ENCODE measurements at regions not wholly inside any gene's neighbourhood (a gene's known extent, or its start where the extent isn't known, plus 50 kb on each side); places are given as distances from the start of the nearest gene placed in this dataset.
A peak's percentile ranks its signal among the peaks of the same experiment; 100 is the strongest.
"Not testable (repeated sequence)": the region's sequence is repeated elsewhere in the genome, so short reads cannot be mapped to it uniquely, and the experiment has no call there.

GRCh38 chr12:102726686-102727085, 190.4 kb downstream of the PAH start:
- no peak for DNase-seq

DNA sequence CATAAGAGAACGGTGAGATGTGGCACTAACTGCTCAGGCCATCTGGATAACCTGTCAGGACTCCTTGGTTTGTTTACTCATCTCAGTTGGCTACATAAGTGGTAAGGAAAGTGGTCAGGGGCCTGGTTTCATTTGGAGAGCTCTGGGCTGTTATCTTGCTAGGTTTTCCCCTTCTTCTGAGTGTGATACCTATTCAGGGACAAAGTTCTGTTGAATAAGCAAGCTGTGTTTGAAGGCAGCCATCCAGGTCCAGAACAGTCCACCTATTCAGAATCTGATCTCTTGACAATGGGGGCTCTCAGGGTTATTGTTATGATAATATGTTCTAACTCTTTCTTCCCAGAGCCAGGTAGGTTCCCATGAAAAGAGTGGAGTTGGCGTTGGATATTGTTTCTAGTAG, 194.9 kb downstream of the PAH start:
- no peak for DNase-seq

DNA sequence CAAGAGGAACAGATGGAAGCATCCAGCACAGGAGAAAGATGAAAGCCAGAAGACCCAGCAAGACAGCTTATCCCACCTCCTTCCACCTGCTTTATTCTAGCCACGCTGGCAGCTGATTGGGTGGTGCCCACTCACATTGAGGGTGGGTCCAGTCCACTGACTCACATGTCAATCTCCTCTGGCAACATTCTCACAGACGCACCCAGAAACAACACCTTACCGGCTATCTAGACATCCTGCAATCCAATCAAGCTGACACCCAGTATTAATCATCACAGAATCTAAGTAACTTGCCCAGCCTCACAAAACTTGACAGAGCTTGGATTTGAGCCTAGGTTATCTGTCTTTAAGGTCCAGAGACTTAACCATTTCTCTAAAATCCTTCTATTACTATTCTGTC, 208.9 kb downstream of the PAH start:
- no peak for DNase-seq

DNA sequence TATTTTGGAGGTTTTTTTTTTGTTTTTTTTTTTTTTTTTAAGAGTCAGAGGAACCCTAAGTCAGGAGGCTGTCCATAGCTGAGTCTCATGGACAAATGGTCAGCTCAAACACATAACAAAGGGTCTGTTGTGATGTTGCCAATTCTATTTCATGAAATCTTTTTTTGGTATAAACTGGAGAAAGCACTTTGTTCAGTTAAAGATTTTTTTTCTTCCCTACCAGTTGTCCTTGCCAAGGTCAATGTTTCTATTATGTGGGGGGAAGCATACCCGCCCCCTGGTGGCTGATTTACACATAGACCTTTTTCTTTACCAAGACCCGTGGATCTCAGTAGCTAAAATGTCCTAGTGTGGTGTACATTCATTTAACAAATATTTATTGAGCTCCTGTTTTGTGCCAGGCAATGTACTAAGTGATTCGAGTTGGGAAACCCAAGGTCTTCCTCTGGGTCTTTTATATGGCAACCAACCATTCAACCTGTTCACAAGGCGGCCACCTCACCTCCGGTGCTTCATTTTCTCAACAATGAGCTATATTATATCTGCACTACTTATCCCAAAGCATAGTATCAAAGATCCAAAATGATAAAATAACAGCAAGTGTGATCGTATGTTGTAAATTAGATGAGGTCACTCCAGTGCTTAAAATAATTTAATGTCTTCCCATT, 214.5 kb downstream of the PAH start:
- DNase-seq, result peak; percentile 49

DNA sequence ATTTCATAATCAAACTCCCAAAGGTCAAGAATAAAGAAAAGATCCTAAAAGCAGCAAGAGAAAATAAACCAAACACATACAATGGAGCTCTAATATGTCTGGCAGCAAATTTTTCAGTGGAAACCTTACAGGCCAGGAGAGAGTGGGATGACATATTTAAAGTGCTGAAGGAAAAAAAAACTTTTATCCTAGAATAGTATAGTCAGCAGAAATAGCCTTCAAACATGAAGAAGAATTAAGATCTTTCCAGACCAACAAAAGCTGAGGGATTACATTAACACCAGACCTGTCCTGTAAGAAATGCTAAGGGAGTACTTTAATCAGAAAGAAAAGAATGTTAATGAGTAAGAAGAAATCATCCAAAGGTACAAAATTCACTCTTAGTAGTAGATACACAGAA, 215.7 kb upstream of the IGF1 start:
- no peak for DNase-seq

DNA sequence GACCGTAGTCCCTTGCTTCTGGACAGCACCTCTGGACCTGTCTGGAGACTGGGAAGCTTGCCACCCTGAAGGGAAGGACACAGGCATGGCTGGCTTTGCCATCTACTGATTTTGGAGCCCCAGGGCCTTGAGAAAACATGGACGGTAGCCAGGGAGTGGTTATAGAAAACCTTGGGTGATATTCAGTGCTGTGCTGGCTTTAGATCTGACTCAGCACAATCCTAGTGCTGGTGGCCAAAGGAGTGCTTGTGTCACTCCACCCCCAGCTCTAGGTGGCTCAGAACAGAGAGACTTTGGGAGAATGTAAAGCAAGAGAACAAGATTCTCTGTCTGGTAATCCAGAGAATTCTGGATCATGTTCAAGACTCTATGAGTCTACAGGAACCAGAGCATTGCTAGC, 214.5 kb upstream of the IGF1 start:
- no peak for DNase-seq

GRCh38 chr12:102691773-102692555, 211.6 kb upstream of the IGF1 start:
- DNase-seq, result no peak

- no peak for DNase-seq
These were observed 209.9 kb upstream of the IGF1 start for GRCh38 chr12:102690253-102690652.

DNA sequence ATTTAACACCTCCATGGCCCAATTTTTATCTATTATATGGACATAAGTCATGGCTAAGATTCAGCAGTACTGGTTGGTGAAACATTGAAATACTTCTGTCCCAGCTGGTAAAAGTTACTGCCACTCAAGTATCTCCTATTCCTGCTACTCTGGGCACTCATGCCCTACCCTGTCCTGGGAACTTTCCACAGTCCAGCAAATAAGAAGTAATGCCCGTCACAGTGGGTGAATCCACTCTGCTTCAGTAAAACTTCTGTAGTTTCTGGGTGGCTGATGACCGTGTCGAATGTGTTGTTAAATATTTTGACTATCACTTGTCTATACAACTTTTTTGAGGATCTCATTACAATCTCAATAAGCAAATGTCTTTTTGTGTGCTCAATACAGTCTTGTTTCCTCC, 209.3 kb upstream of the IGF1 start:
- no peak for DNase-seq

GRCh38 chr12:102687523-102687922, 207.2 kb upstream of the IGF1 start:
- DNase-seq, result no peak

GRCh38 chr12:102685841-102686240, 205.5 kb upstream of the IGF1 start:
- DNase-seq, result no peak

GRCh38 chr12:102685172-102685571, 204.8 kb upstream of the IGF1 start:
- no peak for DNase-seq

- DNase-seq, result no peak
These were observed 202.3 kb upstream of the IGF1 start for GRCh38 chr12:102682366-102683289.

DNA sequence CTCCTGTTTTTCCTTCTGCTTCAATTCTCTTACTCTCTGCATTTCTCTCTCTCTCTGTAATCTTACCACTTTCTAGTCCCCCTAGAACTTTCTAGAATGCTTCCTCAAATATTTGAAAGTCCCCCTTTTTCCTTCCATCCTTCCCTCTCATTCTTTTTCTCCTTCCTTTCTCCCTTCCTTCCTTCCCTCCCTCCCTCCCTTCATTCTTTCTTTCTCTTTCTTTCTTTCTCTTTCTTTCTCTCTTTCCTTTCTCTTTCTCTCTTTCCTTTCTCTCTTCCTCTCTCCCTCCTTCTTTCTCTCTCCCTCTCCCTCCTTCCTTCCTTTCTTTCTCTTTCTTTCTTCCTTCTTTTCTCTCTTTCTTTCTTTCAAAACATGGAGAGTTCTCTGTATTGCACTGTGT, 201.4 kb upstream of the IGF1 start:
- DNase-seq, result no peak

DNA sequence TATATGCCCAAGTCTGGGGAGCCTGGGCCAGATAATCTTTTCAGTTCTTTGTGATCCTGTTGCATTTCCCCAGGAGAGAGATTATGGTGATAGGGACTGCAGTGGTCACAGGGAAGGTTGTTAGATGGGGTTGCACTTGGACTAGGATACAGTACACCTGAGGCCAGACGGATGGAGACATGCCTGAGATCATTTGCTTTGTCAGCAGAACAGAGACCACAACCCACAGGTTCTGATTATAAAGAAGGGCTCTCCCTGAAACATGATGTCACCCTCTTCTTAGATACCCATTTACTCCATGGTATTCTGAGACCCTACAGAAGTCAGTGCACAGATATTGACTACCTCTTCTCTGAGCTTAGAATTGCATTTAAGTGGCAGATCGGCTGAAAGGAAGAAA, 200.9 kb upstream of the IGF1 start:
- no peak for DNase-seq

DNA sequence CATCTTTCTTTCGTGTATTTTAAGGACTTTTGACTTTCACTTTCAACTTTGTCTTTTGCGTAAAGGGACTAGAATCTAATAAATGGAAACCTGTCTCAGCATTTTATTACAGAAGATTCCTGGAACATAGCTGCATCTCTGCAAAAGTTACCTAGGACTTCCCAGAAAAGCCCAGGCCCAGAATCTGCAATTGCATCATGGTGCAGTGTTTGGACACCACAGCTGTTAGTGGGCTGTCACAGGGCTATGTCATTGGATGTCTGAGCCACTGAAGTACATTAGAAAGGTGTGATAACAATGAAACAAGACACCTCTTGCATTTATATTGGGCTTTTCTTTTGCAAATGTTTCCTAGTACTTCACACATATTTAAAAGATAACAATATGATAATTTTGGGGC, 199.9 kb upstream of the IGF1 start:
- no peak for DNase-seq

GRCh38 chr12:102676812-102677211, 196.4 kb upstream of the IGF1 start:
- no peak for DNase-seq

DNA sequence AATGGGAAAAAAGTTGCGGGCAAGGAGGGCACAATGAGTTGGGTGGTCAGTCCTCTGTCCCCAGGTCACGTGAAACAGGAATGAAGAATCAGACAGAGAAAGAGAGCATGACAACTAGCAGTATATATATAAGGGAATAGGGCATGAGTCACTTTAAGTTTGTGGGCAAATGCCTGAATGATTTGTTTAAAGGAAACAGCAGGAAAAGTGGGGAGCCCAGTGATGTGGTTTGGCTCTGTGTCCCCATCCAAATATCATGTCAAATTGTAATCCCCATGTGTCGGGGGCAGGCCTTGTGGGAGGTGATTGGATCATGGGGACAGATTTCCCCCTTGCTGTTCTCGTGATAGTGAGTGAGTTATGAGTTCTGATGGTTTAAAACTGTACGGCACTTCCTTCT, 195.3 kb upstream of the IGF1 start:
- DNase-seq, result no peak

- DNase-seq, result no peak
These were observed 193.2 kb upstream of the IGF1 start for GRCh38 chr12:102673606-102674005.

DNA sequence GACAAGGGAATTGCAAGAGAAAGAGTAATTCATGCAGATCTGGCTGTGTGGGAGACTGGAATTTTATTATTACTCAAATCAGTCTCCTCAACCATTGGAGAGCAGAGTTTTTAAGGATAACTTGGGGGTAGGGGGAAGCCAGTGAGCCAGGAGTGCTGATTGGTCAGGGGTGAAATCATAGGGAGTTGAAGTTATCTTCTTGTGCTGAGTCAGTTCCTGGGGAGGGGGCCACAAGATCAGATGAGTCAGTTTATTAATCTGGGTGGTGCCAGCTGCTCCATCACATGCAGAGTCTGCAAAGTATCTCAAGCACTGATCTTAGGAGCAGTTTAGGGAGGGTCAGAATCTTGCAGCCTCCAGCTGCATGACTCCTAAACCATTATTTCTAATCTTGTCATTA, 191.8 kb upstream of the IGF1 start:
- DNase-seq, result not testable (repeated sequence)

DNA sequence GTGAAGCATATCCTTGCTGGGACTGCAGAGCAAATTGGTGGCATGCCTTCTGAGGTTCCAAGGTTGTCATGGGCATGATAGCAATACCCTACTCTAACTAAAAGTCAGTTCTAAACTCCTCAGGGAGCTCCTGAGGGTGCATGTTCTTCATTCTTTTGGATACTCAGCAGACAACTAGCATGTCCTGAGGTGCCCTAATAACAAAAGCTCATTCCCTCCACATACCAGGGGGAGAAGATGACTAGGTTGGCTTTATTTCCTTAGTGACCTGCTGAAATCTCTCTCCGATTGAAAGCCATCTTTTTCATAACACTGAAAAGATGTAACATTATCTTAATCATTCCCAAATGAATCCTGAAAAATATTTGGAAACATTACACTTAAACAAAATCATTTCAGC, 188.7 kb upstream of the IGF1 start:
- no peak for DNase-seq

DNA sequence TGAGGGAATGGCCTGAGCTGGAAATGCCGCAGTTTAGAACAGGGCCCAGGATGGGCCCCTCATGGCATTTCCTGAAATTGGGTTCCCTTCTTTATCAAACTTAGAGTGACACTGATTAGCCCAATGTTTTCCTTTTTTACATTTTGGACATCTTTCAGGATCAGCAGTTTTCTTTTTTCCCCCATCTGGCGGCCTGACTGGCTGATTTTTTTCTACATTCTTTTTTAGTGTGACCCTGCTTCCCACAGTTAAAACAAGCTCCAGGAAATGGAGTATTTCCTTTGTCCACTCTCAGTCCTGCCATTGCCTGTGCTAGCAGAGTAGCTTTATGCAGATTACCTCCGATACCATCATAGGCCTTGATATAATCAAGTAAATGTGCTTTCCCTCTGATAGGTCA, 185.8 kb upstream of the IGF1 start:
- not testable (repeated sequence) for DNase-seq

DNA sequence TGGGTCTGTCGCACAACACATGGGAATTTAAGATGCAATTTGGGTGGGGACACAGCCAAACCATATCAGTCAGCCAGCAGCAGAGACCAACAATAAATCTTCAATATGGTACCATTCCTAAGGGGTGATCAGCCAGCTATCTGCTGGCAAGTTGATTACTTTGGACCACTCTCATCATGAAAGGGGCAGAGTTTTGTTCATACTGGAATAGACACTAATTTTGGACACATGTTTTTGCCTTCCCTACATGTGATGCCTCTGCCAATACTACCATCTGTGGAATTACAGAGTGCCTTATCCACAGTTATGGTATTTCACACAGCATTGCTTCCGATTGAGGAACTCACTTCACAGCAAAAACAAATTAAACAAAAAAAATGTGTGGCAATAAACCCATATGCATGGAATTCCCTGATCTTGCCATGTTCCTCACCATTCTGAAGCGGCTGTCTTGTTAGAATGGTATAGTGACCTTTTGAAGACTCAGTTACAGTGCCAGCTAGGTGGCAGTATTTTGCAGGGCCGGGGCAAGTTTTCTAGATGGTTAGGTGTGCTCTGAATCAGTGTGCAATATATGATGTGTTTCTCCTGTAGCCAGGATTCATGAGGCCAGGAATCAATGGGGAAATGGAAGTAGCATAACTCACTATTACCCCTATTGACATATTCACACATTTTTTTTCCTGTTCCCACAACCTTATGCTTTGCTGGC, 179.0 kb upstream of the IGF1 start:
- no peak for DNase-seq

Data from activated CD4-positive, alpha-beta T cell treated with anti-CD3 and anti-CD28 coated beads, Interleukin-2, Interleukin-6, amounts not matched to agents 100 ng/mL and 50 ng/mL, durations not matched to agents 16 hours and 8 hours (primary cell).